ENCODE measurements at regions not wholly inside any gene's neighbourhood (a gene's known extent, or its start where the extent isn't known, plus 50 kb on each side); places are given as distances from the start of the nearest gene placed in this dataset.
A peak's percentile ranks its signal among the peaks of the same experiment; 100 is the strongest.

GRCh38 chr16:76940251-76940650 is 250.7 kb upstream of the MON1B start:
- DNase-seq (no peak), ATAC-seq (no peak)
- no peak overlapping the region for H3K4me3 ChIP-seq
- H3K36me3 ChIP-seq (ENCODE audit: insufficient read depth in 1 of 2, low read depth in 1 of 2): no peaks in the 10 kb centered on the region
- no peaks in the 10 kb centered on the region for H3K4me1 ChIP-seq
- no peaks in the 10 kb centered on the region for H3K9me3 ChIP-seq
- H3K27ac ChIP-seq: no peak overlapping the region
- intact Hi-C loops (cut with DNase I): no loop called here
- H3K27me3 ChIP-seq (ENCODE audit: insufficient read depth in 3 of 3, low read length in 2 of 3): no peaks in the 10 kb centered on the region
- WGBS, 3 donors: 58 to 77% (median 75%) methylated on average over 1 of the region's 1 CpG
- TF ChIP-seq, protein P1, sequence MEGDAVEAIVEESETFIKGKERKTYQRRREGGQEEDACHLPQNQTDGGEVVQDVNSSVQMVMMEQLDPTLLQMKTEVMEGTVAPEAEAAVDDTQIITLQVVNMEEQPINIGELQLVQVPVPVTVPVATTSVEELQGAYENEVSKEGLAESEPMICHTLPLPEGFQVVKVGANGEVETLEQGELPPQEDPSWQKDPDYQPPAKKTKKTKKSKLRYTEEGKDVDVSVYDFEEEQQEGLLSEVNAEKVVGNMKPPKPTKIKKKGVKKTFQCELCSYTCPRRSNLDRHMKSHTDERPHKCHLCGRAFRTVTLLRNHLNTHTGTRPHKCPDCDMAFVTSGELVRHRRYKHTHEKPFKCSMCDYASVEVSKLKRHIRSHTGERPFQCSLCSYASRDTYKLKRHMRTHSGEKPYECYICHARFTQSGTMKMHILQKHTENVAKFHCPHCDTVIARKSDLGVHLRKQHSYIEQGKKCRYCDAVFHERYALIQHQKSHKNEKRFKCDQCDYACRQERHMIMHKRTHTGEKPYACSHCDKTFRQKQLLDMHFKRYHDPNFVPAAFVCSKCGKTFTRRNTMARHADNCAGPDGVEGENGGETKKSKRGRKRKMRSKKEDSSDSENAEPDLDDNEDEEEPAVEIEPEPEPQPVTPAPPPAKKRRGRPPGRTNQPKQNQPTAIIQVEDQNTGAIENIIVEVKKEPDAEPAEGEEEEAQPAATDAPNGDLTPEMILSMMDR (IDR thresholded peaks at IDR 0.05): no peak

- WGBS, 3 donors: 31 to 47% (median 44%) methylated on average over 1 of the region's 1 CpG
These were observed 249.9 kb upstream of the MON1B start for GRCh38 chr16:76941113-76941512.

GRCh38 chr16:76942089-76942488 is 248.9 kb upstream of the MON1B start:
- ATAC-seq (no peak), DNase-seq (no peak)
- Histone ChIP-seq H3K9me3 (no peaks in the 10 kb centered on the region), H3K27ac (no peak overlapping the region), H3K4me3 (no peak overlapping the region), H3K36me3 (ENCODE audit: insufficient read depth in 1 of 2, low read depth in 1 of 2) (no peaks in the 10 kb centered on the region), H3K4me1 (peaks cover 3% of the 10 kb centered on the region), H3K27me3 (ENCODE audit: insufficient read depth in 3 of 3, low read length in 2 of 3) (no peaks in the 10 kb centered on the region)
- TF ChIP-seq, protein P1 (IDR thresholded peaks at IDR 0.05): no peak
- WGBS, 3 donors: 82 to 94% (median 88%) methylated on average over 4 of the region's 4 CpGs
- intact Hi-C loops (cut with DNase I): no loop called here

More at GRCh38 chr16:76941113-76941512, 249.9 kb upstream of the MON1B start:
- DNase-seq: no peak
- intact Hi-C loops (cut with DNase I): no loop called here
- Histone ChIP-seq H3K4me3 (no peak overlapping the region), H3K27me3 (ENCODE audit: insufficient read depth in 3 of 3, low read length in 2 of 3) (no peaks in the 10 kb centered on the region), H3K9me3 (no peaks in the 10 kb centered on the region), H3K36me3 (ENCODE audit: insufficient read depth in 1 of 2, low read depth in 1 of 2) (no peaks in the 10 kb centered on the region), H3K27ac (no peak overlapping the region), H3K4me1 (peaks cover 3% of the 10 kb centered on the region)
- ATAC-seq: no peak
- TF ChIP-seq, protein P1 (IDR thresholded peaks at IDR 0.05): no peak

DNA sequence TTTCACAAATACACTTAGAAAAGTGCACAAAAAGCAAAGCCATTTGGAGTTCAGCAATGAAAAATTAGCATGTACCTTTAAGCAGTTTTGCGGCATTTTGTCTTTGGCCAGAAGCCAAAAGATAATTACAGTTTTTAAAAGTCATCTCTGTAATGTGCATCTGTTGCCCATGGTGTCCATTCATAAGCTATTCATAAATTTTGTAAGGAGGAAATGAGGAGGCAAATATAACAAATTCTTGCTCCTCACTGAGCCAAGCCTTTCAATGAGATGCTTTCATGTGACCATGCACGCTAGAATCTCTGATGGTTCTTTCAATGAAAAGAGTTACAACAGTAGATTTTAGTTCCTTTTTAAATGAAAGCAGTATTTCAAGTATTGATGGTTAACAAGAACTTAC is 247.1 kb upstream of the MON1B start:
- no peak overlapping the region for H3K27ac ChIP-seq
- no peak for ATAC-seq

GRCh38 chr16:76946879-76947278 is 244.1 kb upstream of the MON1B start:
- WGBS, 3 donors: 14 to 22% (median 14%) methylated on average over 3 of the region's 3 CpGs
- Histone ChIP-seq H3K4me1 (peaks cover 3% of the 10 kb centered on the region), H3K9me3 (no peaks in the 10 kb centered on the region), H3K4me3 (no peak overlapping the region), H3K27me3 (ENCODE audit: insufficient read depth in 3 of 3, low read length in 2 of 3) (no peaks in the 10 kb centered on the region), H3K27ac (peak overlapping the region; percentile 76), H3K36me3 (ENCODE audit: insufficient read depth in 1 of 2, low read depth in 1 of 2) (no peaks in the 10 kb centered on the region)
- peak; percentile 76 to 96 (median 84) for ATAC-seq
- TF ChIP-seq, protein P1 (IDR thresholded peaks at IDR 0.05): no peak
- DNase-seq: no peak
- intact Hi-C loops (cut with DNase I): no loop called here

More for the DNA sequence above, 247.1 kb upstream of the MON1B start:
- 23 to 45% (median 28%) methylated on average over 2 of the region's 2 CpGs for WGBS, 3 donors
- Histone ChIP-seq H3K4me1 (peaks cover 3% of the 10 kb centered on the region), H3K9me3 (no peaks in the 10 kb centered on the region), H3K36me3 (ENCODE audit: insufficient read depth in 1 of 2, low read depth in 1 of 2) (no peaks in the 10 kb centered on the region), H3K27me3 (ENCODE audit: insufficient read depth in 3 of 3, low read length in 2 of 3) (no peaks in the 10 kb centered on the region), H3K4me3 (no peak overlapping the region)
- TF ChIP-seq, protein P1 (IDR thresholded peaks at IDR 0.05): no peak
- DNase-seq: no peak
- intact Hi-C loops (cut with DNase I): no loop called here
